GM12872 (cell line): ENCODE measurements at regions not wholly inside any gene's neighbourhood (a gene's known extent, or its start where the extent isn't known, plus 50 kb on each side); places are given as distances from the start of the nearest gene placed in this dataset.

Experiments used
- TF ChIP-seq, protein P1 (sequence below): IDR thresholded peaks from 3 replicates; pipeline ENCODE4 v1.5.1; 2011; ENCODE audit warnings: low read depth, mild to moderate bottlenecking, low read length, moderate library complexity; ENCODE audit not compliant: insufficient read depth

- TF ChIP-seq, protein P1, sequence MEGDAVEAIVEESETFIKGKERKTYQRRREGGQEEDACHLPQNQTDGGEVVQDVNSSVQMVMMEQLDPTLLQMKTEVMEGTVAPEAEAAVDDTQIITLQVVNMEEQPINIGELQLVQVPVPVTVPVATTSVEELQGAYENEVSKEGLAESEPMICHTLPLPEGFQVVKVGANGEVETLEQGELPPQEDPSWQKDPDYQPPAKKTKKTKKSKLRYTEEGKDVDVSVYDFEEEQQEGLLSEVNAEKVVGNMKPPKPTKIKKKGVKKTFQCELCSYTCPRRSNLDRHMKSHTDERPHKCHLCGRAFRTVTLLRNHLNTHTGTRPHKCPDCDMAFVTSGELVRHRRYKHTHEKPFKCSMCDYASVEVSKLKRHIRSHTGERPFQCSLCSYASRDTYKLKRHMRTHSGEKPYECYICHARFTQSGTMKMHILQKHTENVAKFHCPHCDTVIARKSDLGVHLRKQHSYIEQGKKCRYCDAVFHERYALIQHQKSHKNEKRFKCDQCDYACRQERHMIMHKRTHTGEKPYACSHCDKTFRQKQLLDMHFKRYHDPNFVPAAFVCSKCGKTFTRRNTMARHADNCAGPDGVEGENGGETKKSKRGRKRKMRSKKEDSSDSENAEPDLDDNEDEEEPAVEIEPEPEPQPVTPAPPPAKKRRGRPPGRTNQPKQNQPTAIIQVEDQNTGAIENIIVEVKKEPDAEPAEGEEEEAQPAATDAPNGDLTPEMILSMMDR, result no peak
Observed at GRCh38 chr15:53297828-53298227, 461.6 kb downstream of the WDR72 start.

- TF ChIP-seq, protein P1, result no peak
Observed at GRCh38 chr15:53296603-53297002, 462.9 kb downstream of the WDR72 start.

DNA sequence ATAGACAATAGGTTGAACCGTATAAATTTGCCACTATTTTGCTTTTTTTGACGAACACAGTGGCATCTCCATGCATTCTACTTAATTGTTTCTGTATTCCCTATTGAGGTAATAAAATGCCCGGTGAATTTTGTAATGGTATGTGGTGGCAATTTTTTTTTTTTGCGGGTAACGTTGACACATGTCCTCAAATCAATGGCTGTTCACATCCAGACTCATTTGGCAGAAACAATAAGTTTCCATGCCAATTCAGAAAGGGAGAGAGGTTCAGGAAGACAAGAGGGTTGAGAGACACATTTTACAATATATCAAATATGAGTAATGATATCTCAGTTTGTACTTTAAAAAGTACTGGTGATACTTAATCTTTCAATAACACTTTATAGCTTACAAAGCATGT, 463.9 kb downstream of the WDR72 start:
- TF ChIP-seq, protein P1, result no peak

GRCh38 chr15:53288542-53288941, 470.9 kb downstream of the WDR72 start:
- TF ChIP-seq, protein P1, result no peak

DNA sequence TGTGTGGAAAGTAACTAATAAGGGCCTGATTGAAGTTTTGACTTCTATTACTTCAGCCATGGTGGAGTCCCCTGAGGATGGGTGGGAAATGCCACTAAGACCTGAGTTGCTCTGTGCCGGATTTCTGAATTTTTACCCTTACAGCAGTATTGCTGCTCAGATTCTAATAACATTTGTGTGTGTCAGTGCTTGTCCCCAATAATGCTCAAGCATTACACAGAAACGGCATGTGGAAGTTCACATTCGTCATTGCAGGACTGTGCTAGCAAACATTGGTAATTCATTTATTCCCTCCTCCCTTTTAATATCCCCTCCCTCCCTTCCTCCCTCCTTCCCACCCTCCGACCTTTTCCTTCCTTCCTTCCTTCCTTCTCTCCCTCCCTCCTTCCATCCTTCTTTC, 484.5 kb upstream of the ONECUT1 start:
- TF ChIP-seq, protein P1, result no peak

GRCh38 chr15:53272116-53272515, 482.0 kb upstream of the ONECUT1 start:
- TF ChIP-seq, protein P1, result no peak

DNA sequence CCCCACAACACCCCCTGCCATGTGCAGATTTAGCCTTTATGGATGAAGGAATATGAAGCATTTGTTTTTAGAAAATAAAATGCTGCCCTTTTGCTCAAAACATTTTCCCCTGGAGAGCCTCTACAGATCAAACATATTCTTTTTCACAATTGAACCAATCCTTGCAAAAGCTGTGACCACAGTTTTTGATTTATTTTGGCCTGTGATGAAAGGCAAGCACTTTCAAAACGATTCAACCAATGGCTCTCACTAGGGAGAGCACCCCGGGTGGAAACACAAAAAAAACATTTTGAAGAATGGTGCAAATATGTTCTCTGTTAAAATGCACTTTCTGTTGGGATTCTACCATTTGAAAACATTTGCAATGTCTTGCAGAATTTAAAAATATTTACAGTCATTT, 476.0 kb upstream of the ONECUT1 start:
- TF ChIP-seq, protein P1, result no peak

GRCh38 chr15:53260647-53261046, 470.5 kb upstream of the ONECUT1 start:
- TF ChIP-seq, protein P1, result no peak
